Activated T-cell treated with anti-CD3 and anti-CD28 coated beads, Interleukin-2, amount 50 U/mL, for 4 hours (primary cell): ENCODE measurements at regions not wholly inside any gene's neighbourhood (a gene's known extent, or its start where the extent isn't known, plus 50 kb on each side); places are given as distances from the start of the nearest gene placed in this dataset.
A peak's percentile ranks its signal among the peaks of the same experiment; 100 is the strongest.
"Not testable (repeated sequence)": the region's sequence is repeated elsewhere in the genome, so short reads cannot be mapped to it uniquely, and the experiment has no call there.

Source experiments
- ATAC-seq, 2 donors: fragments of 200-7000 bp; cut with Tn5 transposase; one replicate each; pipeline ENCODE4 v1.10.0; 2021
- DNase-seq: peaks from one replicate; pipeline ENCODE4 v3.0.0-alpha.2; 2020
- H3K27me3 Mint-ChIP-seq: one replicate; pipeline ENCODE4 v1.8.0; 2021; ENCODE audit warnings: low read depth, mixed read lengths
- H3K36me3 Mint-ChIP-seq: one replicate; pipeline ENCODE4 v1.8.0; 2022; ENCODE audit warnings: mixed read lengths; ENCODE audit not compliant: insufficient read depth
- H3K4me1 Mint-ChIP-seq: one replicate; pipeline ENCODE4 v1.8.0; 2021; ENCODE audit warnings: low read depth, mixed read lengths
- H3K4me3 Mint-ChIP-seq: one replicate; pipeline ENCODE4 v1.8.0; 2021; ENCODE audit warnings: mild to moderate bottlenecking, moderate library complexity, mixed read lengths
- H3K9me3 Mint-ChIP-seq: one replicate; pipeline ENCODE4 v1.8.0; 2021; ENCODE audit warnings: mixed read lengths

DNA sequence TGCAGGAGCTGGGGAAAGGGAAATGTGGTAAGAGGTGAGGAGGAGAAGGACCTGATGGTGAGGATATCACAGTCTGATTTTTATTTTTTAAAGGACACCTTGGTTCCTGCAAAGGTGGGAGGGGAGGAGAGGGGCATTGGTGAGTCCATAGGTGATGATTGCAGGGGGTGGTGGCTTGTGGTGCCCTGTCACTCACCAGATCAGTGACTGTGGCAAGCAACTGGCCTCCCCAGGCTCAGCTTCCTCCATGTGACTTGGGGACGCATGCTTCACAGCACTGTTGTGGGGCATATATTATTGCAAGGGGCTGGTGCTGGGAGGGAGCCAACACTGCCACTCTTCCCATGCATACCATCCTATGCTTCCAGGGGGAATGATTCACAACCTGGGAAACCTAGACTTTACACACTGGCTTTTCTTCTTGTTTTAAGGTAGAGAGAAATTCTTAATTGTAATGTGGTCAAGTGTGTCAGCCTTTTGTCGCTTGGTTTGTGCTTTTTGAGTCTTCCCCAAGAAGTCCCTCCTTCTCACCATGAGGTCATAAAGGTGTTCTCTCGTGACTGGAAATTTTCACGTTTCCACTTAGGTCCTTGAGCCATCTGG is 106.8 kb upstream of the PLGLB2 start:
- ATAC-seq, H3K27me3 Mint-ChIP-seq, H3K9me3 Mint-ChIP-seq, DNase-seq, H3K4me3 Mint-ChIP-seq, H3K36me3 Mint-ChIP-seq, H3K4me1 Mint-ChIP-seq: not testable (repeated sequence)

DNA sequence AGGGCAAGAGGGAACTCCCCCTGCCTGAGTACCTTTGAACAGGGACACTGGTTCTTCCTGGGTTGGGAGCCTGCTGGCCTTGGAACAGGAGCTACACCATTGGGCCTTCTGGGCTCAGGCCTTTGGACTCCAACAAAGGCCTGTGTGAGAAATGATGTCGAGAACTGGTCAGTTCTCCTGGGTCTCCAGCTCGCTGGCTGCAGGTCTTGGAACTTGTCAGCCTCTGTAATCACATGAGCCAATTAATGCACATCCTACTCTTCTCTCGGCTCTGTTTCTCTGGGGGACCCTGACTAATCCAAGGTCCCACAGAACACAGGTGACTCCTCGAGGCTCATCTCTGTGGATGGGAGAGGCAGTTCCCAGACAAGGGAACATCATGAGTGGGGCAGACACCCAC is 104.7 kb upstream of the PLGLB2 start:
- H3K4me3 Mint-ChIP-seq, H3K36me3 Mint-ChIP-seq, H3K9me3 Mint-ChIP-seq, ATAC-seq, H3K27me3 Mint-ChIP-seq, H3K4me1 Mint-ChIP-seq, DNase-seq: not testable (repeated sequence)

DNA sequence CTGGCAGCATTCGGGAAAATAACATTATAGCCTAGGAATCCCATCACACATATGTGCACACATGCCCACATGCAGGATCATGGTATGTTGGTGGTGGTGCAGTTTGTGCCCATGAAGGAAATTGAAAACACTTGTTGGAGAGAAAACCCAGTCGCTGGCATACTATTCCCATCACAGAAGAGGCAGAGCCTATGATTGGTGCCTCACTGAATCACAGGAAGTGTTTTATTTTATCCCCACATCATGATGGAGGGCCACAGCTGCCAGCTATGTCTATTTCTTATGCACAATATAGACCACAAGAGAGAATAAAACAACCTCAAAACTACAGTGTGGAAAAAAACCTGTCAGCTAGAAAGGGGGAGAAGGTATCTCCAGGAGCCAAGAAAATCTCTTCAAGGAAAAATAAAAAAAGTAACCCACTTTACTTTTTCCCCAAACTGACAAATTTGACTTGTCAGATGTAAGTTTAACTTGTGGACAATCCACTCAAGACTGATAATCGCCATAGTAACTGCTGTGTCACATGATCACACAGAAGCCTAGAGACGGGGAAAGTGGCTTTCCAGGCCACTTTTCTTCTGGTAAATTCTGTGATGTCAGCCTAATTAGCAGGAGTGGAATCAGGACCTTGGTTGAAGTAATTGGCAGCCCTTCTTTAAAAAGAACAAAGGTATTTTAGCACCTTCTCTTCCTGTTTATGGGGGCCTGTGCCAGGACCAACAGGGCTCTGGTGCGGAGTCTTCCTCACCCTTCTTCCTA is 100.0 kb upstream of the PLGLB2 start:
- not testable (repeated sequence) for DNase-seq, H3K27me3 Mint-ChIP-seq
- peak in 1 of 2 donors; percentile 58 for ATAC-seq

DNA sequence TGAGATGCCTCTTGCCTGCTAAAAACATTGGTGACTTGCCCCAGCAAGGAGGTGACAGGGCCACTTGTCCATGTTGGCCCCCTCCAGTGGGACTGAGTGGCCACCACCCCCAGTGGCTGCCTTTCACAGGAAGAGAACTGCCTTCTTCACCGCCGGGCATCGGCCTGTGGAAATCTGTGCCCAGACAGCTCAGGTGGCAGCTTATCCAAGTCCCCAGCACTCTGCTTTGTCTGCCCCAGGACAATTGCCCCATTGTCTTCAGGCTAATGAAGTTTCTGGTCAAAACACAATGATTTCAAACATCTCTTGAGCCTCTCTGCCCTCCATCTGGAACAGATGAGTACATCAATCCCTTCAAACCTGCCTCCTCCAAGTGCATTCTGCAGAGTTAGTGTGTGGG is 99.1 kb upstream of the PLGLB2 start:
- not testable (repeated sequence) for DNase-seq, ATAC-seq, H3K36me3 Mint-ChIP-seq, H3K4me3 Mint-ChIP-seq, H3K4me1 Mint-ChIP-seq, H3K27me3 Mint-ChIP-seq, H3K9me3 Mint-ChIP-seq

More for the DNA sequence above, 100.0 kb upstream of the PLGLB2 start:
- H3K4me1 Mint-ChIP-seq, H3K36me3 Mint-ChIP-seq, H3K4me3 Mint-ChIP-seq, H3K9me3 Mint-ChIP-seq: not testable (repeated sequence)

DNA sequence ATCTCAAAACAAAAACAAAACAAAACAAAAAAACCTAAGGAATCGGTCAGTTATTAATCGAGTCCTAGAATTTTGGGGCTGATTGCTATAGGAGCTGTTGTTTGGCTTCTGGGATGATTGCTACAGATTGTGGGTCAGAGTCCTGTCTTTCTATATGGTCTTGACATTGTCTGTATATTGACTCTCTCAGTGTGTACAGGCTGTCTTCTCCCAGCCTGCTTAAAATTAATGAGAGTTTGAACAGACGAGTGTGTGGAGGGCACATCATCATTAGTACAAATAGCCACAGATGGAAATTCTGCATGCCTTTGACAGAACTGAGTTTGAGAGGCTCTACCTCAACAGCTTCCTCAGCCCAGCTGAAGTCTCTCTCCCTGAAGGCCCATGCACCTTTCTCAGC is 98.0 kb upstream of the PLGLB2 start:
- DNase-seq, H3K36me3 Mint-ChIP-seq, H3K9me3 Mint-ChIP-seq, H3K4me3 Mint-ChIP-seq, H3K4me1 Mint-ChIP-seq, ATAC-seq, H3K27me3 Mint-ChIP-seq: not testable (repeated sequence)

DNA sequence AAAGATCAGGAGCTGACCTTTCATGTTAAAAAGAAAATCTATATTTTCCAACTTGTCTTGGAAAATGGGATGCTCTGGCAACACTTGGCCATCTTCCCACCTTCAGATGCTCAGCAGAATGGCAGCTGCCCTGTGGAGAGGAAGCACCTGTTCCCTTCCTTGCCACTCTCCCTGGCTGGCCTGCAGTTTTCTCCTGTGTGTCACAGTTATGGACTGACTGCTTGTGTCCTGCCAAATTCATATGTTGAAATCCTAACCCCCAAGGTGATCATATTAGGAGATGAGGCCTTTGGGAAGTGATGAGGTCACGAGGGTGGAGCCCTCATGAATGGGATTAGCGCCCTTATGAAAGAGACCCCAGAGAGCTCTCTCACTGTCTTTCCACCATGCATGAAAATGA is 97.0 kb upstream of the PLGLB2 start:
- not testable (repeated sequence) for H3K9me3 Mint-ChIP-seq, H3K27me3 Mint-ChIP-seq

DNA sequence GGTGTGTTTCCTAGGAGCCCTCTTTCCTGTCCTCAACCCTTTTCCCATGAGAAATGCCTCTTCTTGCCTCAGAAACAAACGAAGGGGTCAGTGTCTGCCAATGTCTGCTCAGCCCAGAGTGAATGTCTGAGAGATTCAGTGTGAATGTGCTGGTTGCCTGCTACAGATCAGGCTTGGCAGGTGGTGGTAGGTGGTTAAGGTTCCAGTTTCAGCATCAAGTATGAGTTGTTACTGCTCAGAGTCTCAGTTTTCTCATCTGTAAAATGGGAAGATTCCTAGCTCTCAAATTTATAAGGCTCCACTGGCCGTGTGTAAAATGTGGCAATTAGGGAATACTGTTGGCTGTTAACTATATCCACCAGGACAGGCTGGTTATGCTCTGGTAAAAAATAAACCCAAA is 96.3 kb upstream of the PLGLB2 start:
- ATAC-seq, H3K36me3 Mint-ChIP-seq, H3K27me3 Mint-ChIP-seq, H3K4me3 Mint-ChIP-seq, H3K9me3 Mint-ChIP-seq, DNase-seq, H3K4me1 Mint-ChIP-seq: not testable (repeated sequence)

More for the DNA sequence above, 97.0 kb upstream of the PLGLB2 start:
- H3K4me1 Mint-ChIP-seq, H3K36me3 Mint-ChIP-seq, DNase-seq, ATAC-seq, H3K4me3 Mint-ChIP-seq: not testable (repeated sequence)

DNA sequence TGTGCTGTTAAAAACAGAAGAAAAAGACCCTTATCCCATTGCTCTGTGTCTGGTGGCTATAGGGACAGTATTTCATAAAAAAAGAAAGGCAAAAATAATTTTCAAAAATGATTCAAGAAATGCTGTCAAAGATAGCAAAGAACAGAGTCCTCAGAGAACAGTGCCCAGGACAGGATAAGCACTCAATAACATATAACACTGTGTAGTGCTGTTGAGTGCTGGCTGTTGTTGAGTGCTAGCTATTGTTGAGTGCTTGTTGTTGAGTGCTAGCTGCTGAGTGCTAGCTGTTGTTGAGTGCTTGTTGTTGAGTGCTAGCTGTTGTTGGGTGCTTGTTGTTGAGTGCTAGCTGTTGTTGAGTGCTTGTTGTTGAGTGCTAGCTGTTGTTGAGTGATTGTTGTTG is 94.5 kb upstream of the PLGLB2 start:
- DNase-seq, H3K9me3 Mint-ChIP-seq, H3K27me3 Mint-ChIP-seq, ATAC-seq, H3K4me3 Mint-ChIP-seq, H3K36me3 Mint-ChIP-seq, H3K4me1 Mint-ChIP-seq: not testable (repeated sequence)

DNA sequence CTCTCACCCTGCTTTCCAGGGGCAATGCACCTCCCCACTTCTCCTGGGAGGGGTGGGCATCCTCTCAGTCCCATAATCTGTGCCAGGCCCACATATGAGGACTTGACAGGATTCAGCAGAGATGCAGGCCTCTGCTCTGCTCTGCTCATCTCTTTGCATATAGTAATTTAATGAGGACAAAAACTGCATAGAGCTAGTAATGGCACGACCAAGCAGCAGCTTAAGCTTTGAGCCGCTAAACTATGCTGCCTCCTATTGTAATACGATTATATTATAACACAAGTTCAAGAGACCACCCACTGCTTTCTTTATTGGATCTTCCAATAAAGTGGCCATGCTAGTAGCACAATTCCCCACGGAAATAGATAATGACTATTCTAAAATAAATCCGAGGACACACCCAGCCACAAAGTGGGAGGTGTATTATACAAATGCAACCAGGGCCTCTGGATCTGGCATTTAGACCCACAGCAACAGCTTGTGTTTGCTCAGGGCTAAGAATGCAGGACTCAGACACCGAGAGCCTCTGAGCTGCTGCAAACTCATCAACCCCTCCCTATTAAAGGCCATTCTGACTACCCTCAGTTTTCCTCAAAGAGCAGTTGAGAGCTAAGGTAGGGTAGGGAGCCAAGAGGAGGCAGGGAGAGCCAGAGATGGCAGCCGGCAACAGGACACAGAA is 93.6 kb upstream of the PLGLB2 start:
- H3K9me3 Mint-ChIP-seq, H3K4me1 Mint-ChIP-seq, H3K36me3 Mint-ChIP-seq, H3K27me3 Mint-ChIP-seq, H3K4me3 Mint-ChIP-seq, DNase-seq, ATAC-seq: not testable (repeated sequence)

DNA sequence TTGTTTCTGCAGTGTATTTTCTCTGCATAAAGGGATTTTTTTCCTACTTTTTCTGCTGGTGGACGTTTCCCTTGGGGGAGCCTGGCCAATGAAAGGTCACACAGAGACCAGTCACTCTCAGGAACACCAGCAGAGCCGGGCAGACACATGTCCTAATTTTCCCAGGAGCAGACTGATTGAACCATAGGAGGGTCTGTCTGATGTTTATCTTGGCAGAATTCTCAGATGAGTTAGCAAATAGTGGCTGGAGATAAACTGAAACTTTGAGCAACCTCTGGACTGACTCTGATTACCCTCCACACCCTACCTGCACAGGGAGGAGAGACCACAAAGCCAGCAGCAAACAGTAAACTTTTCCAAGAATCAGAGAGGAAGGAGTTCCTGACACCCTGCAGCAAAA is 90.0 kb upstream of the PLGLB2 start:
- peak in 1 of 2 donors; percentile 25 for ATAC-seq
- not testable (repeated sequence) for H3K9me3 Mint-ChIP-seq, H3K4me1 Mint-ChIP-seq, H3K36me3 Mint-ChIP-seq, H3K4me3 Mint-ChIP-seq, DNase-seq, H3K27me3 Mint-ChIP-seq

DNA sequence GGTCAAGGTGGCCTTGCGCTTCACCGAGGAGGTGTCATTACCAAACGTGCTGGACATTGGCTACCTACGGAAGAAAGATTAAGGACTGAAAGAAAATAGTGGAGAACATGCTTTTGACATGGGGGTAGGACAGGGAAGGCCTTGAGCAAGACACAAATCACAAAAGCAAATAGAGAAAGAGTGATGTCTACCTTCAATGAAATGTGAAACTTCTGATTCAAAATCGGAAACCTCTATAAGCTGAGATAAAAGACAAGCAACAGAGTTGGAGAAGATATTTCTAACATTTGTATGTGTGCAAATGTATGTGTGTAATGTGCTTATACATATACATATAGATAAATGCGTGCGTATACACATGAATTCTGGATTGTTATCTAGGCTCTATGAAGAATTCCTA is 89.5 kb upstream of the PLGLB2 start:
- H3K27me3 Mint-ChIP-seq, H3K4me1 Mint-ChIP-seq, H3K9me3 Mint-ChIP-seq, DNase-seq, H3K4me3 Mint-ChIP-seq, H3K36me3 Mint-ChIP-seq: not testable (repeated sequence)
- peak; percentile 48 to 64 for ATAC-seq

DNA sequence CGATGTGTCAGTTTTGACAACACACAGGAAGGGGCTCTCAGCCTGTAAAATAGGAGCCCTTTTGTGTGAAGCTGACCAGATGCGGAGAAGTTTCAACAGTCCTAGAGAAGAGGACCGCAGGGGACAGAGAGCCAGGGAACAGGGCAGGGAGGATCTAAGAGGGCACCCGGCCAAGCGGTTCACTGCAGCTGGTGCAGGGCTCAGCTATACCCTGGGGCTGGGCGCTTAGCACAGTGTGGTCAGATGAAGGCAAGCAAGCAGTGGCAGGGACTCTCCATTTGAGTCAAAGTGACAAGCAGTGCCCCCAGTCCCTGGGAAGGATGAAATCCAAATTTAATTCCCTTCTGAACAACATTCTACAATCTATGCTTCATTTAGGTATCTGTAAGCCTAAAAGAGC is 88.9 kb upstream of the PLGLB2 start:
- DNase-seq, H3K36me3 Mint-ChIP-seq, H3K27me3 Mint-ChIP-seq, H3K9me3 Mint-ChIP-seq, H3K4me1 Mint-ChIP-seq, ATAC-seq, H3K4me3 Mint-ChIP-seq: not testable (repeated sequence)

DNA sequence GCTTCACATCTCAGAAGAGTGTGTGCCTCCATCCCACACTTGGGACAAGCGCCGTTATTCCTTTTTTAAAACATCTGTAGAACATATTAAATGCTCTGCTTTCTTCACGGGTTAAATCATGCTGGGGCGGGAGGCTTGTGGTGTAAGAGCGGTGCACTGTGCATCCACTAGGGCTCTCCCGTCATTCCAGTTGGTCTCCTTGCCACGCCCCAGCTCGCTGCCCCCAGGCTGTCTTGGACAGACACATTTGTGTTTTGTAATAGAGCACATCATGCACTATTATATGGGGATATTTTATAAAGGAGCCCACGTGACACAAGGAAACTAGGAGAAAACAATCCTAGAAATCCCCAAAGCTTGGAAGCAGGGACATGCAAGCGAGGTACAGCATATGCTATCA is 87.7 kb upstream of the PLGLB2 start:
- not testable (repeated sequence) for ATAC-seq, DNase-seq, H3K4me1 Mint-ChIP-seq, H3K9me3 Mint-ChIP-seq, H3K4me3 Mint-ChIP-seq, H3K27me3 Mint-ChIP-seq, H3K36me3 Mint-ChIP-seq

DNA sequence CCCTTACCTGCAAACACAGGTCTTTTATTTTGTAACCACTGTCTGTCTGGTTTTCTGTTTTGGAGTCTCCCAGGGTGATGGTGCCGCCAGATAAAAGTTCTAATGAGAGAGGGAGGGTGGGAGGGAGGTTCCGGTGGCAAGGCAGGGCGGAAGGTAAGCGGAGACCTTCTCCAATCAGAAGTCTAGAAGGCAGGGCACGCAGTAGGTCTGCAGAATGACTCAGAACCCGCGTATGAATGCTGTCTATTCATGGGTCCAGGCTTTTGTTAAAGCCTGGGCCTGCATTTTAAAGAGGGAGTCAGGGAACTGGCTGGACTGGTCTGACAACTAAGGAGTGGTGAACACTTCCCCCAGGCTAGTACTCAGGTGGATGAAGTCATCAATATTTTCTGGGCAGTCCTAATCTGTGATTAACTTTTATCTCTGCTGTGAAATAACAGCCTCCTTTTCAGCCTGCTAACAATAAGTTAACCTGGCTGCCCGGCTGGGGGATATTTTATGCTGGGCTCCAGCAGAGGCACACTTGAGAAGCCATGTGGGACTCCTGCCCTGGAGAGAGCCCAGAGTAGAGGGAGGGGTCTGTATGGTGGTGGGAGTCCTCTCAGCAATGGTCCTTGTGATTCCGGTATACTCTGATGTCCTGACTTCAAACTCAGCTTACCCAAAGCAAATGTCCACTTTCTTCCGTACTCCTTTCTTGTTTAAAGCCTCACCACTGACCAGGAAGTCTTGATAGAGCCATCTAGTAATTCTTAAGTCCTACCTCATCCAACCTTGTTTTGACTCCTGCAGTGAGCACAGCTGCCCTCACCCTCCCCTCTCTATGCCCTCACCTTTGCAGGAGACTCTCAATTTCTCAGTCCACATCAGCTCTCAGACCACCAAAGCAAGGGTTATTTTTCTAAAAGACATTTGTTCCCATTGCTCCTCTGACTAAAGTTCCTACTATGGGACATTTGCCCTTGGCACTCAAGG is 85.3 kb upstream of the PLGLB2 start:
- H3K4me3 Mint-ChIP-seq, ATAC-seq, DNase-seq, H3K36me3 Mint-ChIP-seq, H3K27me3 Mint-ChIP-seq, H3K9me3 Mint-ChIP-seq, H3K4me1 Mint-ChIP-seq: not testable (repeated sequence)
